ENCODE measurements at regions not wholly inside any gene's neighbourhood (a gene's known extent, or its start where the extent isn't known, plus 50 kb on each side); places are given as distances from the start of the nearest gene placed in this dataset.

DNA sequence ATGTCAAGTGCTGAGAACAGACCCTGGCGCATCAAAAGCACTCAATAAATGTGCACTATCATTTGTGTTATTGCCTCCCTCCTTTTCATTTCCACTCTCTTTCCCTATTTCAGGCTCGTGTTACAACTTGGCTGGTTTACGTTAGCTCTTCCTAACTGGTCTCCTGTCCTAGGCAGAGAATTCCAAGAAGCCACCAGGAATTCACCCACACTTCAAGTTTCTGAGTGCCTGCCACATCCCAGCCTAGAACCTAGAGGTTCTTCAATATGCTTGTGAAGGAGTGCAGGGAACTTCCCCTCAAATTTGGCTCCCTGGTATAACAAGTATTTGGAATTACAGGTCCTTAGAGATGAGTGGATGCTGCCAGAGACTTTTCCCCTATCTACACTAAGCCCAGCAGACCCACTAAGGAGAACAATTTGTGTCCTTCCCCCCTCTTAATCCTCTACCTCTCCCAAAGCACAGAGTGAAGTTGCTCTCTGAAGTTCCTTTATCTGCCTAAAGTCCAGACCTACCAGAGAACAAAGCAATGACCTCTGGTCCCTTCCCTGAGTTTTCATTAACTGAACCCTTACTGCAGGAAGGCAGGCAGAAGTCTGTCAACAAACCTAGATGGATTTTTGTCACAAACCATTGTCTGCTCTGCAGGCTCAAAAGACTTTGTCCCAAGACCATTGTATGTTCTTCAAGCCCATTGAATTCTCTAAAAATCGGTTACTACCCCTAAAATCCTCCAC lies 201.6 kb upstream of the JARID2 start (continued):
- no peak for TF ChIP-seq ZNF263 (CRISPR knock-in tag; IDR thresholded peaks at IDR 0.05)
- TF ChIP-seq TCF7 (IDR thresholded peaks at IDR 0.05; ENCODE audit: low read depth): peak; percentile 74
- no peak for TF ChIP-seq JARID2 (CRISPR knock-in tag; IDR thresholded peaks at IDR 0.05; ENCODE audit: insufficient replicate concordance)
- TF ChIP-seq RXRB (CRISPR knock-in tag; IDR thresholded peaks at IDR 0.05; ENCODE audit: borderline replicate concordance): peak; percentile 54; the same call in 1 of the 2 replicates
- TF ChIP-seq ZNF441 (CRISPR knock-in tag; IDR thresholded peaks at IDR 0.05; ENCODE audit: borderline replicate concordance): peak; percentile 64; the same call in 1 of the 2 replicates
- TF ChIP-seq ZNF331 (CRISPR knock-in tag; IDR thresholded peaks at IDR 0.05): peak; percentile 58; the same call in 1 of the 2 replicates
- TF ChIP-seq ASH2L (IDR thresholded peaks at IDR 0.05; ENCODE audit: insufficient read length, low read depth, low read length): peak; percentile 61
- TF ChIP-seq, protein P1, sequence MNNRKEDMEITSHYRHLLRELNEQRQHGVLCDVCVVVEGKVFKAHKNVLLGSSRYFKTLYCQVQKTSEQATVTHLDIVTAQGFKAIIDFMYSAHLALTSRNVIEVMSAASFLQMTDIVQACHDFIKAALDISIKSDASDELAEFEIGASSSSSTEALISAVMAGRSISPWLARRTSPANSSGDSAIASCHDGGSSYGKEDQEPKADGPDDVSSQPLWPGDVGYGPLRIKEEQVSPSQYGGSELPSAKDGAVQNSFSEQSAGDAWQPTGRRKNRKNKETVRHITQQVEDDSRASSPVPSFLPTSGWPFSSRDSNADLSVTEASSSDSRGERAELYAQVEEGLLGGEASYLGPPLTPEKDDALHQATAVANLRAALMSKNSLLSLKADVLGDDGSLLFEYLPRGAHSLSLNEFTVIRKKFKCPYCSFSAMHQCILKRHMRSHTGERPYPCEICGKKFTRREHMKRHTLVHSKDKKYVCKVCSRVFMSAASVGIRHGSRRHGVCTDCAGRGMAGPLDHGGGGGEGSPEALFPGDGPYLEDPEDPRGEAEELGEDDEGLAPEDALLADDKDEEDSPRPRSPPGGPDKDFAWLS (CRISPR knock-in tag; IDR thresholded peaks at IDR 0.05; ENCODE audit: borderline replicate concordance): no peak
- no peak for TF ChIP-seq THYN1 (CRISPR knock-in tag; IDR thresholded peaks at IDR 0.05; ENCODE audit: borderline replicate concordance, low read depth)
- no peak for TF ChIP-seq ZNF205 (CRISPR knock-in tag; IDR thresholded peaks at IDR 0.05)
- no peak for TF ChIP-seq PTBP1 (IDR thresholded peaks at IDR 0.05; ENCODE audit: low read depth, low read length, poor library complexity, severe bottlenecking)
- TF ChIP-seq ZBTB4 (CRISPR knock-in tag; IDR thresholded peaks at IDR 0.05; ENCODE audit: borderline replicate concordance): no peak
- TF ChIP-seq, protein P2, sequence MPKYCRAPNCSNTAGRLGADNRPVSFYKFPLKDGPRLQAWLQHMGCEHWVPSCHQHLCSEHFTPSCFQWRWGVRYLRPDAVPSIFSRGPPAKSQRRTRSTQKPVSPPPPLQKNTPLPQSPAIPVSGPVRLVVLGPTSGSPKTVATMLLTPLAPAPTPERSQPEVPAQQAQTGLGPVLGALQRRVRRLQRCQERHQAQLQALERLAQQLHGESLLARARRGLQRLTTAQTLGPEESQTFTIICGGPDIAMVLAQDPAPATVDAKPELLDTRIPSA (CRISPR knock-in tag; IDR thresholded peaks at IDR 0.05; ENCODE audit: borderline replicate concordance): no peak
- 0 out of 2 replicates have a peak, but pooled peaks have one; percentile 20 for TF ChIP-seq SAP130 (CRISPR knock-in tag; IDR thresholded peaks at IDR 0.05; ENCODE audit: low read depth)
- TF ChIP-seq ZNF572 (CRISPR knock-in tag; IDR thresholded peaks at IDR 0.05): no peak
- TF ChIP-seq PITX1 (CRISPR knock-in tag; IDR thresholded peaks at IDR 0.05): peak; percentile 69
- TF ChIP-seq ZNF556 (CRISPR knock-in tag; IDR thresholded peaks at IDR 0.05; ENCODE audit: borderline replicate concordance): peak; percentile 63; the same call in 1 of the 2 replicates
- TF ChIP-seq ELF3 (CRISPR knock-in tag; IDR thresholded peaks at IDR 0.05): no peak
- TF ChIP-seq AKNA (CRISPR knock-in tag; IDR thresholded peaks at IDR 0.05; ENCODE audit: borderline replicate concordance): no peak

Data from HepG2 (cell line).